Subcutaneous abdominal adipose tissue (tissue), 5 donors: ENCODE measurements at regions not wholly inside any gene's neighbourhood (a gene's known extent, or its start where the extent isn't known, plus 50 kb on each side); places are given as distances from the start of the nearest gene placed in this dataset.
"Not testable (repeated sequence)": the region's sequence is repeated elsewhere in the genome, so short reads cannot be mapped to it uniquely, and the experiment has no call there.

Source experiments
- H3K27ac ChIP-seq: one replicate; pipeline ENCODE4 v1.7.0; 2013; ENCODE audit warnings: low read depth, mild to moderate bottlenecking, inconsistent platforms, low read length, moderate library complexity
- H3K27me3 ChIP-seq, 5 donors: one replicate each; pipeline ENCODE4 v1.7.0; 2013; ENCODE audit warnings: low read length in 5 of 5, inconsistent platforms in 1 of 5; ENCODE audit not compliant: control insufficient read depth in 5 of 5, insufficient read depth in 4 of 5
- H3K36me3 ChIP-seq, 5 donors: one replicate each; pipeline ENCODE4 v1.7.0; 2013; ENCODE audit warnings: low read length in 5 of 5; ENCODE audit not compliant: control insufficient read depth in 5 of 5, insufficient read depth in 5 of 5
- H3K4me1 ChIP-seq, 5 donors: one replicate each; pipeline ENCODE4 v1.7.0; 2013; ENCODE audit warnings: low read length in 5 of 5, mild to moderate bottlenecking in 3 of 5, moderate library complexity in 1 of 5; ENCODE audit not compliant: control insufficient read depth in 5 of 5, insufficient read depth in 5 of 5
- H3K4me3 ChIP-seq, 5 donors: one replicate each; pipeline ENCODE4 v1.7.0; 2013; ENCODE audit warnings: low read length in 5 of 5, low read depth in 1 of 5
- H3K9ac ChIP-seq, 5 donors: one replicate each; pipeline ENCODE4 v1.7.0; 2013; ENCODE audit warnings: low read length in 5 of 5, mild to moderate bottlenecking in 4 of 5, moderate library complexity in 3 of 5
- H3K9me3 ChIP-seq, 5 donors: one replicate each; pipeline ENCODE4 v1.7.0; 2013; ENCODE audit warnings: low read length in 5 of 5; ENCODE audit not compliant: control insufficient read depth in 5 of 5
- donor health status: healthy.
- donor health status: healthy.
- donor health status: healthy.
- donor health status: healthy.
- donor health status: healthy.

DNA sequence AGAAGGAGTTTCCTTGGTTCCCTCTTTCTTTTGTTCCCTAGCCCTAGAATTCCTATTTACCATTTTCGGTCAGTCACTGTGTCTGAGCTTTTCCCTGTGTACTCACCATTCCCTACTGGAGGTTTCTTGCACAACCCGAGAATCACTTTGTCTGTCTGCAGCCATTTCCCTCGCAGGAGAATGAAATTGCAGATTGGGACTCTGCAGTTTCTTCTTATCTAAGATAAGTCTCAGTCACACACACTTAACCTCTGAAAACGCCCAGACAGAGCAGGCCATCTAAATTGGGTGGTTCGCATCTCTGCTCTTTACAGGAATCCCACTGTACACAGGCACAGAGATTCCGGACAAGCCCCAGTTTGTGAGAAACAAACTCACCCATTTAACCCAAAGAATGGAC lies 58.6 kb upstream of the CNTNAP2 start:
- Histone ChIP-seq H3K9me3 (no peaks in the 10 kb centered on the region), H3K4me1 (no peaks in the 10 kb centered on the region), H3K27me3 (no peaks in the 10 kb centered on the region), H3K9ac (no peak overlapping the region), H3K36me3 (no peaks in the 10 kb centered on the region), H3K27ac (no peak overlapping the region), H3K4me3 (no peak overlapping the region)

DNA sequence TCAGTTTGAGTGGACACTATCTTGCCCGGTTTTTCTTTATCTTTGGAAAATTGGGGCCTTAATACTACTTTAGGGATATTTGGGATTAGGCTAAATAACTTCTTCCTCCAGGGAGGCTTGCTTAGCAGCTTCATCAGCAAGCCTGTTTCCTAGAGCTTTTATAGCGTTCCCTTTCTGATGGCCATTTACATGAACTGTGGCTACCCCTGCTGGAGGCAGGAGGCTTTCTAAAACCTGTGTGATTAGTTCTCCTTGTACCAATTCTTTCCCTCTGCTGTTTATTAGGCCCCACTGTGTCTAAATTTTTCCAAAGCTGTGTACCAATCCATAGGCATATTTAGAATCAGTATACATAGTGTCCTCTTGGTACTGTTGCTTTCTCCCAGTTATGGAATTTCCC lies 61.7 kb upstream of the CNTNAP2 start:
- H3K9ac ChIP-seq = no peak overlapping the region
- H3K27ac ChIP-seq = no peak overlapping the region
- H3K4me3 ChIP-seq = no peak overlapping the region
- no peaks in the 10 kb centered on the region for H3K27me3 ChIP-seq
- no peaks in the 10 kb centered on the region for H3K36me3 ChIP-seq
- H3K4me1 ChIP-seq = no peaks in the 10 kb centered on the region
- H3K9me3 ChIP-seq = no peaks in the 10 kb centered on the region

DNA sequence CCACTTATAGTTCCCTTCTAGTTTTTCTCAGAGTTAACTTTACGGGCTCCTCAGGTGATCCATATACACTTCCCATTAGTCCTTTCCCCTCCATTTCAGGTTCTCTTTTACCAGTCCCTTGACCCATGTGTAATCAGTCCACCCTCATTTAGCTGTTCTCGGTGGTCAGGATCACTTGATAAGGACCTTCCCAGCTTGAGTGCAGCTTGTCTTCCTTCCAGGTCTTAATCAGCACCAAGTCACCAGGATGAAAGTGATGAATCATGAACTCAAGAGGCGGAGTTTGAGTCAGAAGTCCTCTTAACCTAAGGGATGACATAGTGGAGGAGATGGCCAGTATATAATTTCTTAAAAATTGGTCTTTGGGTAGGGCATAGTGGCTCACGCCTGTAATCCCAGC lies 63.1 kb upstream of the CNTNAP2 start:
- Histone ChIP-seq H3K27me3 (no peaks in the 10 kb centered on the region), H3K9ac (no peak overlapping the region), H3K27ac (no peak overlapping the region), H3K9me3 (no peaks in the 10 kb centered on the region), H3K4me1 (no peaks in the 10 kb centered on the region), H3K4me3 (no peak overlapping the region), H3K36me3 (no peaks in the 10 kb centered on the region)

DNA sequence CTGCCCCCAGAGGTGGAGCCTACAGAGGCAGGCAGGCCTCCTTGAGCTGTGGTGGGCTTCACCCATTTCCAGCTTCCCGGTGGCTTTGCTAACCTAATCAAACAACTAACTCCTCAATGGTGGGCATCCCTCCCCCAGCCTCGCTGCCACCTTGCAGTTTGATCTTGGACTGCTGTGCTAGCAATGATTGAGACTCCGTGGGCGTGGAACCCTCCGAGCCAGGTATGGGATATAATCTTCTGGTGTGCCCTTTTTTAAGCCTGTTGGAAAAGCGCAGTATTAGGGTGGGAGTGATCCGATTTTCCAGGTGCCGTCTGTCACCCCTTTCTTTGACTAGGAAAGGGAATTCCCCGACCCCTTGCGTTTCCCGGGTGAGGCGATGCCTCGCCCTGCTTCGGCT lies 73.3 kb upstream of the CNTNAP2 start:
- not testable (repeated sequence) for H3K4me3 ChIP-seq, H3K36me3 ChIP-seq, H3K9ac ChIP-seq, H3K4me1 ChIP-seq, H3K9me3 ChIP-seq, H3K27ac ChIP-seq, H3K27me3 ChIP-seq

DNA sequence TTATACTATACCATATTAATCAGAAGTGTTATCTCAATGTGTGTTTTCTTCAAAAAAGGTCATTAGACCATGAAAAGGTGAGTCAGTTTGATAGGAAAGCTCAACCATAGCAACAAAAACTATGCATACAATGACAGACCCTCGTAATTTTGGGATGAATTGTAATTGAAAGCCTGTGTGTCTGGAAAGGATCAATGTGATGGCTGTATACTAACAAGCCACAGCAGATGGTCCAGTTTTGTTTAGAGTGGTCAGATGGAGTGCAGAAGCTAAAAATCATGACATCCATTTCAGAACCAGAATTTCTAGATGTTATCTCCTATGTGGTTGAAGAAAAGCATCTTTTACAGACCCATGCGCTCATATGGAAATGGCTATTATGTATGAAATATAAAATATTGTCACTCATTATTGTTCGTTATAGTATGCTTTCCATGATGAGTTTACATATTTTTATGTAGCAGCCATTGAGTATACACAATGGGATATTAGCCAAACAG lies 88.3 kb upstream of the CNTNAP2 start:
- peaks cover 0 to 4% (median 0%) of the 10 kb centered on the region in 5 donors for H3K9me3 ChIP-seq
- no peaks in the 10 kb centered on the region for H3K36me3 ChIP-seq
- no peak overlapping the region for H3K27ac ChIP-seq
- H3K4me1 ChIP-seq = no peaks in the 10 kb centered on the region
- H3K4me3 ChIP-seq = no peak overlapping the region
- no peak overlapping the region for H3K9ac ChIP-seq
- H3K27me3 ChIP-seq = no peaks in the 10 kb centered on the region

- H3K4me3 ChIP-seq = no peak overlapping the region
- H3K9me3 ChIP-seq = peaks cover 0 to 4% (median 0%) of the 10 kb centered on the region in 5 donors
- no peaks in the 10 kb centered on the region for H3K36me3 ChIP-seq
- no peaks in the 10 kb centered on the region for H3K4me1 ChIP-seq
- no peaks in the 10 kb centered on the region for H3K27me3 ChIP-seq
- no peak overlapping the region for H3K27ac ChIP-seq
- no peak overlapping the region for H3K9ac ChIP-seq
These were observed 89.4 kb upstream of the CNTNAP2 start for GRCh38 chr7:146027243-146027642.

GRCh38 chr7:146022776-146023175 lies 93.8 kb upstream of the CNTNAP2 start:
- H3K36me3 ChIP-seq = no peaks in the 10 kb centered on the region
- H3K9me3 ChIP-seq = peaks cover 0 to 4% (median 0%) of the 10 kb centered on the region in 5 donors
- H3K4me1 ChIP-seq = no peaks in the 10 kb centered on the region
- H3K4me3 ChIP-seq = no peak overlapping the region
- no peak overlapping the region for H3K9ac ChIP-seq
- H3K27me3 ChIP-seq = no peaks in the 10 kb centered on the region
- no peak overlapping the region for H3K27ac ChIP-seq

GRCh38 chr7:146019041-146020004 lies 97.3 kb upstream of the CNTNAP2 start:
- not testable (repeated sequence) for H3K9ac ChIP-seq

GRCh38 chr7:146017366-146017765 lies 99.2 kb upstream of the CNTNAP2 start:
- H3K4me1 ChIP-seq, H3K27ac ChIP-seq, H3K9me3 ChIP-seq, H3K27me3 ChIP-seq, H3K4me3 ChIP-seq, H3K36me3 ChIP-seq, H3K9ac ChIP-seq: not testable (repeated sequence)

More at GRCh38 chr7:146019041-146020004, 97.3 kb upstream of the CNTNAP2 start:
- H3K27me3 ChIP-seq, H3K4me1 ChIP-seq, H3K9me3 ChIP-seq, H3K27ac ChIP-seq, H3K4me3 ChIP-seq, H3K36me3 ChIP-seq: not testable (repeated sequence)

DNA sequence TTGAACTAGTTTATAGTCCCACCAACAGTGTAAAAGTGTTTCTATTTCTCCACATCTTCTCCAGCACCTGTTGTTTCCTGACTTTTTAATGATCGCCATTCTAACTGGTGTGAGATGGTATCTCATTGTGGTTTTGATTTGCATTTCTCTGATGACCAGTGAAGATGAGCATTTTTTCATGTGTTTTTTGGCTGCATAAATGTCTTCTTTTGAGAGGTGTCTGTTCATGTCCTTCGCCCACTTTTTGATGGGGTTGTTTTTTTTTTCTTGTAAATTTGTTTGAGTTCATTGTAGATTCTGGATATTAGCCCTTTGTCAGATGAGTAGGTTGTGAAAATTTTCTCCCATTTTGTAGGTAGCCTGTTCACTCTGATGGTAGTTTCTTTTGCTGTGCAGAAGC lies 102.4 kb upstream of the CNTNAP2 start:
- not testable (repeated sequence) for H3K27ac ChIP-seq, H3K9me3 ChIP-seq, H3K36me3 ChIP-seq, H3K9ac ChIP-seq, H3K4me1 ChIP-seq, H3K4me3 ChIP-seq, H3K27me3 ChIP-seq
